HG03378 (cell line): ENCODE measurements at regions not wholly inside any gene's neighbourhood (a gene's known extent, or its start where the extent isn't known, plus 50 kb on each side); places are given as distances from the start of the nearest gene placed in this dataset.
"Not testable (repeated sequence)": the region's sequence is repeated elsewhere in the genome, so short reads cannot be mapped to it uniquely, and the experiment has no call there.

Source experiments
- ATAC-seq: cut with Tn5 transposase; IDR thresholded peaks from one replicate; pipeline ENCODE4 v1.9.1; 2021; ENCODE audit warnings: mild to moderate bottlenecking, moderate library complexity; ENCODE audit not compliant: unreplicated experiment

DNA sequence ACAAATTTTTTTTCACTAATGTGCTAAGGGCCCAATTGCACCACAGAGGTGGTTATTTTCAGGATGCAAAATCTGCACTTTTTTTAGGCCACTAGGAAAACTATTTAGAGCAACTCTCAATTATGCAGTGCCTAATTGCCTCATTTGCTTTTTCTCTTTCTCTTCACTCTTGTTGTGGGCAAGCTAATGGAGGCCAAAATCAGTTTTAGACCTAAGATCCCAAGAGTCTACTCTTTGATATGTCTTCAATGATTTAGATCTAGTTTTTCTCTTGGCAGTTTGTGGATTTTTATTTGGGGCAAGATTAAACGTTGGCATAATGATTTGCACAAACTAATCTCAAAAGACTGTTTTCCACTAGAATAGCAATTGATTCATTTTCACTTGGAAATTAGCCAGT lies 1996.9 kb downstream of the LRRC4C start:
- no peak for ATAC-seq

GRCh38 chr11:39461066-39461465 lies 1998.4 kb downstream of the LRRC4C start:
- ATAC-seq: no peak

- ATAC-seq: no peak
Measured at GRCh38 chr11:39459606-39460005, 1999.8 kb downstream of the LRRC4C start.

DNA sequence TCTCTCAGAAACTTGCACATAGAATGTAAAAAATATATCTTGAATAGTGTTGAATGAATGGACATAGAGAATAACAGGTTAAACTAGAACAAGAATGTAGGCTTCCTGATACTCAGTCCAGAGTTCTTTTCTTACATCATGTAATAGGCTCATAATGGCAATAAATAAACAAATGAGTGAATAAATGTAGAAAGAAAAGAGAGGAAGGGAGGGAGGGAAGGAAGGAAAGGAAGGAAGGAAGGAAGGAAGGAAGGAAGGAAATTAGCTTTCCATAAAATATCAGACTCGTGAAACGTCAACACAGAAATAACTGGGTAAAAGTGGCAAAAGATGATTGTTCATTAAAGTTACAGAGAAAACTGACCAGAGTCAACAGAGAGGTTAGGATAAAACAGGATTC lies 2001.0 kb downstream of the LRRC4C start:
- ATAC-seq: no peak

- no peak for ATAC-seq
Measured at GRCh38 chr11:39443424-39444022, 2015.9 kb downstream of the LRRC4C start.

GRCh38 chr11:39442177-39442576 lies 2017.3 kb downstream of the LRRC4C start:
- ATAC-seq: no peak

DNA sequence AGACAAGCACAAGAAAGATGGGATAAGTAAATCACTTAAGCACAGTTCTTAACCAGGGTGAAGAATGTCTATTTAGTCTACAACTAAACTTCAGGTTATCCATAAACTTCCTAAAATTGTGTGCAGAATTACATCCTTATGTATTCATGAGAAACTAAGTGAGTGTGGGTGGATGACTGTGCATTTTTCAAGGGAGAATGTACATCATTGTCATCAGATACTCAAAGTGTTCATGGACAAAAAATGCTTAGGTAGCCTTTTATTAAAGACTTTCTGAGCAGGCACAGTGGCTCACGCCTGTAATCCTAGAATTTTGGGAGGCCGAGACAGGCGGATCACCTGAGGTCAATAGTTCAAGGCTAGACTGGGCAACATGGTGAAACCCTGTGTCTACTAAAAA lies 2023.8 kb downstream of the LRRC4C start:
- ATAC-seq: no peak

GRCh38 chr11:39434466-39434865 lies 2025.0 kb downstream of the LRRC4C start:
- ATAC-seq: no peak

DNA sequence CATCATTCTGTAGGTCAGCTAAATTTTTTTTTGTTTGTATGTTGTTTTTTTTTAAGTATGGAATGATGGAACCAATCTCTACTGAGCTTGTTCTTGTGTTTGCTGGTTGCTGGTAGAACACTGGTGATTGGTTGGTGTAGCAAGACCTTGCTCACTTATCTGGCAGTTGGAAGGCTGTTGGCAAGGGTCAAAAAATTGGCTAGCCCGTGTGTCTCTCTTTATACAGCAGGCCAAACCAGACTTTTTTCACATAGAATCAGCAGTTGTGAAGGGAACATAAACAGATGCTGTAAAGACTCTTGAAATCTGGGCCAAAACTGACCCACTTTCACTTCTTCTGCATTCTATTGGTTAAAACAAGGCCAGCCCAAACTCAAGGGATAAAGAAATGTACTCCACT lies 2026.5 kb downstream of the LRRC4C start:
- ATAC-seq: no peak

DNA sequence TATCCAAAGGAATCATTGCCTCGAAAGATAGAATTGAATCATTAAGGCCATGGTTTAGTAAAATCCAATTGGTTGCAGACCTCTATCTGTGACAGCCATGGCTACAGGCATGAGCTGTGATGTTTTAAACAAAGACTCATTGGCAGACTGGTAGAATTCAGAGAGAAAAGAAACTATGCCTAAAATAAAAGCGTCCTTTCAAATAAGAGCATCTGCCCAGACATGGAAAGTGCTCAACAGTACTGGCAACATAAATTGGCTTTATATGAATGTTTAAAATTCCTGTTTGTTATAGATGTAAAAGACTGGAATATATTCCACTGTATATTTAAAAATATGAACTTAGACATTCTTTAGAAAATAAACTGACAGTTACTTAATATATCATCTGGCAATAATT lies 2034.2 kb downstream of the LRRC4C start:
- no peak for ATAC-seq

GRCh38 chr11:39412117-39412516 lies 2047.3 kb downstream of the LRRC4C start:
- ATAC-seq: no peak

GRCh38 chr11:39385911-39386310 lies 2073.5 kb downstream of the LRRC4C start:
- no peak for ATAC-seq

DNA sequence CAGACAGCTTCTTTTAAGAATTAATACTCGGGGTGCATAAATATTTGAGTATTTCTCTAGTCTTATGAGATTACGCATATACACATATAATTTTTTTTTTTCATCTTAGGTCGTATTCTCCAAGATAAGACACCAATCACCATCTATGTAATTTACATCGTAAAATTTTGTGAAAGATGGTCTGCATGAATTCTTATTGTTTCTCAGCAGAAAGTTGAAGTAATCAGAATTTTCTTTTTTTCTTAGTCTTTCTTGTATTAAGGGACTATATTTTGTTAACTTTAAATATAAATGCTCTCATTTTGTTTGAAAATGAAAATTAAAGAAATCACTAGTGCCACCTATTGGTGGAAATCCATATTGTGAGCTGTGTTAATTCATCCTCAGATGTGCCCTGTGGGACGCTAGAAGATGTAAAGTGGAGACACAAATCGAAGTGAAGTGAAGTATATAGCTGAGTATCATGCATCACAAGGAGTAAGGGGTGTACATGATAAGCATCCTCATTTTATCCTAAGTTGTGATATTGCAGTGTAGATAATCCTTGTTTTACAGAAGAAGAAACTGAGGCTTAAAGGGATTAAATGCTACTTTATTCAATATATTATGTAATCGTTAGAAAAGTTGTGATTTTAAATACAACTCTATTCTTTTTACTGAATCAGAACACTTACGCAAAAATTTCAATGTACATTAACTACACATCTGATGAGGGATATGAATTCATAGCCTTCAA lies 2084.3 kb downstream of the LRRC4C start:
- no peak for ATAC-seq

GRCh38 chr11:39367534-39367933 lies 2091.9 kb downstream of the LRRC4C start:
- no peak for ATAC-seq

DNA sequence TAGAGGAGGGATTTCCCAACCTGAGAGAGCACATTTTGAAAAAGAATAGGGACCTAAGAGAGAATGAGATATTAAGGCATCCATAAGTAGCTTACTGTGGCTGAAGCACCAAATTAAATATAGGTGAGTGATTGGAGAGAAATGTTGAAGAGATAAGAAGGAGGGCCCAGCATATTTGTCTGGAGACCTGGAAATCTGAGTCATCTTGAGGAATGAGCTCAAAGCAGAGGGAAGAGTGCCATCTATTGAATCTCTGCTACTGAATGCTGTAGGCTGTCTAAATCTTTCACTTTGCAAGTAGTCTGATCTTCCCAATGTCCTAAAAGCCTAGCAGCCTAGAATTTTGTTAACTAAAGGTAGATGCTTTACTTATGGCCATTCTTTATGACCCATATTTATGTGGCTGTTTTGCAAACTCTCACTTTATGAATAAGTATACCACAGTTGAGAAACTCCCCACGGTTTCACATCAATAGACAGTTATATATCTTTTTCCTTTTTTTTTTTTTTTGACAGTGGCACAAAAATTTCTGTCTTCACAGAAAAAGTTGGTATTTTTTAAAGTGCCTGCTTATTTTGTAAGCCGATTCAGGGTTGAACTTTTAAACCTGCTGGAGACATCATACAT lies 2093.5 kb downstream of the LRRC4C start:
- ATAC-seq: no peak

GRCh38 chr11:39363571-39363970 lies 2095.9 kb downstream of the LRRC4C start:
- ATAC-seq: no peak

DNA sequence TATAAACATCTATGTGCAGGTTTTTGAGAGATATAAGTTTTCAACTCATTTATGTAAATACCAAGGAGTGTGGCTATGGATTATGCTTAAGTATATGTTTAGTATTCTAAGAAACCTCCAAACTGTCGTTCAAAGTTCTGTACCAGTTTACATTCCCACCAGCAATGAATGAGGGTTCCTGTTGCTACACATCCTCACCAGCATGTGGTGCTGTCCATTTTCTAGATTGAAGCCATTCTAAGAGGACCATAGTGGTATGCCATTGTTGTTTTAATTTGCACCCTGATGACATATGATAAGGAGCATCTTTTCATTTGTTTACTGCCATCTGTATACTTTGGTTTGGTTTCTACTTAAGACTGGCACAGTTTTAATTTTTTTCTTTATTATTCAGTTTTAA lies 2097.9 kb downstream of the LRRC4C start:
- ATAC-seq: no peak

DNA sequence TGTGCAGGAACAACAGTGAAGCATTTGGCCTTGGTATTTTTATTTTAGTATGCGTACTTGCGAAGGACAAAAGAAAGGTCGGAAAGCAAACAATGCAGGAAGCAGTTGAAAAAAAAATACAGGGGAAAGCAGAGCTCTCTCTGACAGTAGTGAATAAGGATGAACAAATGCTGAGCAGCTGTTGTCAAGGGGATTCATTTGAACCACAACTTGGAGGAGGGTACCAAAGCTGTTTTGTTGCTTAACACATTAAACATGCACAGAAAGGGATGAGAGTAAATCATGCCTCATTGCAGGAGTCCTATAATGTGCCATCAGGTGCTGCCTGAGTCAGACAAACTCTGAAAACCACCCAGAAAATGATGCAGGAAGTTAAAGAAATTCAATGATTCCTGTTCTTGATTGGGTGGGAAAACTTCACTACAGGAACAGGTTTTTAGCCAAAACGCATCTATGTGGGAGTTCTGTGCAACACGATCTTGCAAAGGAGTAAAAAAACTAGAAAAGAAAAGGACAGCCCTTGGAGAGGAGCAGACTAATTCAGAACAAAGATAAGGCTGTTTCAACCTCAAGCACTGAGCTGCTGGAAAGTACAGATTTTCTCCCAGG lies 2113.5 kb downstream of the LRRC4C start:
- ATAC-seq: no peak

DNA sequence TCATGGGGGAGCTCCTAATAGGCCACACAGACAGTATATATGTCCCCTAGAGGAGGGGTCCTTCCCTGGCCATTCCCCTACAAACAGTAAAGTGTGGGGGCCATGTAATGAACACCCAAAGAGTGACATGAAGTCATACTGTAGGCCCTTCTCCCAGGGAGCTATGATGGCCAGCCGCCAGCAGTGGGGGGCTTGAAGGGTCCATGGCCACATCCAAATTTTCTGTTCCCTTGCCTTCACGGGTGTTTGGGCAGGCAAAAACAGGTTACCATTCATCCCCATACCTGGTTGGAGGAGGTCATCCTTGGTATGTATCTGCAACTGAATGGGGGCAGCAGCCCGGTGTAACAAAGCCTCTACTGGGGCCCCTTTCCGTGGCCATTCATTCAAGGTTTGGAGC lies 2118.0 kb downstream of the LRRC4C start:
- no peak for ATAC-seq

GRCh38 chr11:39333006-39333405 lies 2126.4 kb downstream of the LRRC4C start:
- not testable (repeated sequence) for ATAC-seq

DNA sequence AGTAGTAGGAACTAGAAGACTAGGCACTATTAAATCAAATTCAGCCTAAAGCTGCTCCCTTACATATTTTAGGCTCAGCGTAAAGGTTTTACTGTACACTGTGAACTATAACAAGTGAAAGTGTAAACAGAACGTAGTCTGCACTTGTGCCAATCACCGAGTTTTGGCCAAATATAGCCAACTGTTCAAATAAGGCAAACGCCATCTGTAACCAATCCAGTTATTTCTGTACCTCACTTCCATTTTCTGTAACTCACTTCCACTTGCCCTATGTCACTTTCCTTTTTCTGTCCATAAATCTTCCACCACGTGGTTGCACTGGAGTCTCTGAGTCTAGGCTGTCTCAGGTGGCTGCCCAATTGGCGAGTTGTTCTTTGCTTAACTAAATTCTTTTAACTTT lies 2132.2 kb downstream of the LRRC4C start:
- no peak for ATAC-seq

GRCh38 chr11:39311888-39312287 lies 2147.6 kb downstream of the LRRC4C start:
- not testable (repeated sequence) for ATAC-seq
